ENCODE measurements at regions not wholly inside any gene's neighbourhood (a gene's known extent, or its start where the extent isn't known, plus 50 kb on each side); places are given as distances from the start of the nearest gene placed in this dataset.

- no peak for DNase-seq (ENCODE audit: low spot score)
- Histone ChIP-seq H3K4me1 (no peaks in the 10 kb centered on the region), H3K4me3 (no peak overlapping the region), H3K27ac (no peak overlapping the region), H3K36me3 (no peaks in the 10 kb centered on the region), H3K27me3 (no peaks in the 10 kb centered on the region), H3K9me3 (no peaks in the 10 kb centered on the region)
- TF ChIP-seq CTCF (IDR thresholded peaks at IDR 0.05) = no peak
These were observed 74.8 kb upstream of the TSLP start for GRCh38 chr5:110996742-110997141.

- H3K9me3 ChIP-seq = no peaks in the 10 kb centered on the region
- no peaks in the 10 kb centered on the region for H3K36me3 ChIP-seq
- DNase-seq (ENCODE audit: low spot score) = no peak
- no peak overlapping the region for H3K27ac ChIP-seq
- no peak for TF ChIP-seq CTCF (IDR thresholded peaks at IDR 0.05)
- no peak overlapping the region for H3K4me3 ChIP-seq
- no peaks in the 10 kb centered on the region for H3K4me1 ChIP-seq
- no peaks in the 10 kb centered on the region for H3K27me3 ChIP-seq
These were observed 69.5 kb upstream of the TSLP start for GRCh38 chr5:111002036-111002435.

GRCh38 chr5:111003623-111004022, 67.9 kb upstream of the TSLP start:
- DNase-seq (ENCODE audit: low spot score) = no peak
- Histone ChIP-seq H3K27ac (no peak overlapping the region), H3K4me1 (no peaks in the 10 kb centered on the region), H3K36me3 (no peaks in the 10 kb centered on the region), H3K9me3 (no peaks in the 10 kb centered on the region), H3K27me3 (no peaks in the 10 kb centered on the region), H3K4me3 (no peak overlapping the region)
- TF ChIP-seq CTCF (IDR thresholded peaks at IDR 0.05) = no peak

- DNase-seq (ENCODE audit: low spot score) = no peak
- Histone ChIP-seq H3K27me3 (no peaks in the 10 kb centered on the region), H3K27ac (no peak overlapping the region), H3K4me3 (no peak overlapping the region), H3K36me3 (no peaks in the 10 kb centered on the region), H3K9me3 (no peaks in the 10 kb centered on the region), H3K4me1 (no peaks in the 10 kb centered on the region)
- TF ChIP-seq CTCF (IDR thresholded peaks at IDR 0.05) = no peak
These were observed 67.2 kb upstream of the TSLP start for GRCh38 chr5:111004291-111004690.

GRCh38 chr5:111010783-111011182, 60.7 kb upstream of the TSLP start:
- no peak for DNase-seq (ENCODE audit: low spot score)
- H3K36me3 ChIP-seq = no peaks in the 10 kb centered on the region
- no peak overlapping the region for H3K4me3 ChIP-seq
- no peaks in the 10 kb centered on the region for H3K9me3 ChIP-seq
- no peaks in the 10 kb centered on the region for H3K27me3 ChIP-seq
- TF ChIP-seq CTCF (IDR thresholded peaks at IDR 0.05) = no peak
- H3K27ac ChIP-seq = no peak overlapping the region
- no peaks in the 10 kb centered on the region for H3K4me1 ChIP-seq

GRCh38 chr5:111013011-111013410, 58.5 kb upstream of the TSLP start:
- Histone ChIP-seq H3K27ac (no peak overlapping the region), H3K4me1 (no peaks in the 10 kb centered on the region), H3K9me3 (no peaks in the 10 kb centered on the region), H3K4me3 (no peak overlapping the region), H3K27me3 (no peaks in the 10 kb centered on the region), H3K36me3 (no peaks in the 10 kb centered on the region)
- no peak for TF ChIP-seq CTCF (IDR thresholded peaks at IDR 0.05)
- DNase-seq (ENCODE audit: low spot score) = no peak

Data from right atrium auricular region (tissue), 2 donors.